ENCODE measurements at regions not wholly inside any gene's neighbourhood (a gene's known extent, or its start where the extent isn't known, plus 50 kb on each side); places are given as distances from the start of the nearest gene placed in this dataset.

DNA sequence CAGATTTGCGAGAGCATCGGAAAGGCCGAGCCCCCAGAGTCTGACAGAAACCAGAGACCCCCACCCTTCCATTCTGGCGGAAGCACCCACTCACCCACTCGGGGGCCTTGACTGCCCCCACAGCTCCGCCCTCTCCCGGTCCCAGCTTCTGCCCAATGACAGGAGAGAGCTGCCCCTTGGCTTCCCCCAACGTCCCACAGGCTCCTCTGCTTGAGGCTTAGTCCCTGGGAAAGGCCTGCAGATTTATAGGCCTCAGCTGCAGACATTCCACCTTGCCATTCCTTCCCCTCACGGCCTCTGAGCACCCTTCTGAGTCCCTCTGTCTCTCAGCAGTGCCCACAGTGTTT lies 125.0 kb upstream of the NCAM1 start:
- intact Hi-C loops (cut with DNase I): no loop called here
- Histone ChIP-seq H3K9me3 (no peaks in the 10 kb centered on the region), H3K4me3 (no peak overlapping the region), H3K4me1 (ENCODE audit: insufficient read depth) (no peaks in the 10 kb centered on the region), H3K27ac (no peak overlapping the region), H3K36me3 (no peaks in the 10 kb centered on the region), H3K27me3 (no peaks in the 10 kb centered on the region)
- no peak for DNase-seq
- 72 to 80% (median 78%) methylated on average over 9 of the region's 9 CpGs for WGBS, 3 donors
- TF ChIP-seq EP300 (IDR thresholded peaks at IDR 0.05) (no peak), POLR2A (IDR thresholded peaks at IDR 0.05) (no peak)
- TF ChIP-seq, protein P1, sequence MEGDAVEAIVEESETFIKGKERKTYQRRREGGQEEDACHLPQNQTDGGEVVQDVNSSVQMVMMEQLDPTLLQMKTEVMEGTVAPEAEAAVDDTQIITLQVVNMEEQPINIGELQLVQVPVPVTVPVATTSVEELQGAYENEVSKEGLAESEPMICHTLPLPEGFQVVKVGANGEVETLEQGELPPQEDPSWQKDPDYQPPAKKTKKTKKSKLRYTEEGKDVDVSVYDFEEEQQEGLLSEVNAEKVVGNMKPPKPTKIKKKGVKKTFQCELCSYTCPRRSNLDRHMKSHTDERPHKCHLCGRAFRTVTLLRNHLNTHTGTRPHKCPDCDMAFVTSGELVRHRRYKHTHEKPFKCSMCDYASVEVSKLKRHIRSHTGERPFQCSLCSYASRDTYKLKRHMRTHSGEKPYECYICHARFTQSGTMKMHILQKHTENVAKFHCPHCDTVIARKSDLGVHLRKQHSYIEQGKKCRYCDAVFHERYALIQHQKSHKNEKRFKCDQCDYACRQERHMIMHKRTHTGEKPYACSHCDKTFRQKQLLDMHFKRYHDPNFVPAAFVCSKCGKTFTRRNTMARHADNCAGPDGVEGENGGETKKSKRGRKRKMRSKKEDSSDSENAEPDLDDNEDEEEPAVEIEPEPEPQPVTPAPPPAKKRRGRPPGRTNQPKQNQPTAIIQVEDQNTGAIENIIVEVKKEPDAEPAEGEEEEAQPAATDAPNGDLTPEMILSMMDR (IDR thresholded peaks at IDR 0.05): no peak

DNA sequence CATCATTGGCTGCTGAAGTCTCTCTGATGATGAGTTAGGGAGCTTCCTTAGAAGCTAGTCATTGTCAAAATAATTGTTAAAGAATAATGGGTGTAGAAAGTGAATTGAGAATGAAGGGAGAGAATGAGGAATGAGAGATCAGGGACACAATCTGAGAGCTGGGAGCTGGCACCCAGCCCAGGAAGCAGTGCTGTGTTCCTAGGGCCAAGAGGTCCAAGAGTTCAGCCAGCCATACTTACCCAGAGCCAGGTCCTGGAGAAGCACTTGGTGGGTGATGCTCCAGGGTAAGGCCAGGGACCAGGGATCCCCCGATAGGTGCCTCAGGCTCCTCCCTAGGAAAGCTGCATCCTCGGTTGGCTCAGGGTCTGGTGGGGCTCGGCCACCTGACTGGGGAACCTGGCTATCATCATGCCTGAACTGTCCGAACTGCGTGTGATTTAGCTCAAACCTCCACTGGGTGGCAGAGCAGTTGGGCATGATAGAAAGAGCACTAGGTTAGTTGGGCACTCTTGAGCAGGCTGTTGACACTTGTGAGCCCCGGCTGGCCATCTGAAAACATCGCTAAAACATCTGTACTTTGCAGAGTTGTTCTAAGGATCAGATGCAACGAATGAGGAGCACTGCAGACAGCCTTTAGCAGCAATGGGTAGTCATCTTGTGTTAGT lies 123.9 kb upstream of the NCAM1 start:
- H3K36me3 ChIP-seq: no peaks in the 10 kb centered on the region
- no peaks in the 10 kb centered on the region for H3K4me1 ChIP-seq (ENCODE audit: insufficient read depth)
- H3K9me3 ChIP-seq: no peaks in the 10 kb centered on the region
- no peak overlapping the region for H3K4me3 ChIP-seq
- intact Hi-C loops (cut with DNase I): no loop called here
- WGBS, 3 donors: 62 to 76% (median 69%) methylated on average over 8 of the region's 8 CpGs
- no peak overlapping the region for H3K27ac ChIP-seq
- TF ChIP-seq POLR2A (IDR thresholded peaks at IDR 0.05) (no peak), EP300 (IDR thresholded peaks at IDR 0.05) (no peak)
- TF ChIP-seq, protein P1 (IDR thresholded peaks at IDR 0.05): no peak
- H3K27me3 ChIP-seq: no peaks in the 10 kb centered on the region
- peak in 1 of 5 donors; percentile 42 for DNase-seq

DNA sequence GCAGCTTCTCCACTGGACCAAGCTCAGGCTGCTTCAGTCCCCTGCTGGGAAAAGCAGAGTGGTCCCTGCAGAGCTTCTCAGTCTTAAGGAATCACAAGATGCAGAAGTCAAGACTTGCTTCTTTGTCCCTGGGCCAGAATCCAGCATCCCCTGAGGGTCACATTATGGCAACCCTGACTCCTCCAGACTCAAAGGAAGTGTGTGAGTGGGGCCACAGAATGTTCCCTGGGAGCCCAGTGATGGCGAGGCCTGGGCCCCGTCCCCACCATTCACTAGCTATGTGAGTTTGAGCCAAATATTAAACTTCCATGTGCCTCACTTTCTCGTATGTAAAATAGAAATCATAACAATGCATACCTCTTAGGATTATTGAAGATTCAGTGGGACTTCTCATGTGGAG lies 122.2 kb upstream of the NCAM1 start:
- Histone ChIP-seq H3K27ac (no peak overlapping the region), H3K36me3 (no peaks in the 10 kb centered on the region), H3K27me3 (no peaks in the 10 kb centered on the region), H3K4me3 (no peak overlapping the region), H3K9me3 (no peaks in the 10 kb centered on the region), H3K4me1 (ENCODE audit: insufficient read depth) (no peaks in the 10 kb centered on the region)
- TF ChIP-seq EP300 (IDR thresholded peaks at IDR 0.05): no peak
- TF ChIP-seq, protein P1 (IDR thresholded peaks at IDR 0.05): no peak
- no peak for TF ChIP-seq POLR2A (IDR thresholded peaks at IDR 0.05)
- intact Hi-C loops (cut with DNase I): no loop called here
- DNase-seq: no peak
- 76 to 83% (median 77%) methylated on average over 3 of the region's 3 CpGs for WGBS, 3 donors

DNA sequence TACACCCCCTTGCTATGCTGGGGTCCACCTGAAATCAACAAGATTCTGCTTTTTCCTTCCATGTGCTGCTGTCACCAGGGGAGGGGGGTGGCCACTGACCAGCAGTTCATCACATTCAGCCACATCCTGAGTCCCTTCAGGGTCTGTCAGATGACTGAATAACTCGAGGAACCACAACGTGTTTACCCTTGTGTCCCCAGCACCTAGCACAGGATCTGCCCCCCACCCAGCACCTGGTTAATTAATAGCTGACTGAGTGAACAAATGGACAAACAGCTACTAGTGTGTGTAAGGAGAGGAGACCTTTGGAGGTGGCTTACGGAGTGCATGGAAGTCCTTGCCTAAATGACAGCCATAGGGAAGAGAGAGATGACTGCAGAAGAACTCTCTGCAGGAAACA lies 119.5 kb upstream of the NCAM1 start:
- H3K27ac ChIP-seq: no peak overlapping the region
- intact Hi-C loops (cut with DNase I): no loop called here
- no peak for DNase-seq
- H3K27me3 ChIP-seq: no peaks in the 10 kb centered on the region
- no peak for TF ChIP-seq POLR2A (IDR thresholded peaks at IDR 0.05)
- TF ChIP-seq, protein P1 (IDR thresholded peaks at IDR 0.05): no peak
- TF ChIP-seq EP300 (IDR thresholded peaks at IDR 0.05): no peak
- no peaks in the 10 kb centered on the region for H3K9me3 ChIP-seq
- H3K4me3 ChIP-seq: no peak overlapping the region
- WGBS, 3 donors: 58 to 74% (median 60%) methylated on average over 3 of the region's 3 CpGs
- no peaks in the 10 kb centered on the region for H3K36me3 ChIP-seq
- no peaks in the 10 kb centered on the region for H3K4me1 ChIP-seq (ENCODE audit: insufficient read depth)

Data from ovary (tissue), 7 donors.